Uterus (tissue), 2 donors: ENCODE measurements at regions not wholly inside any gene's neighbourhood (a gene's known extent, or its start where the extent isn't known, plus 50 kb on each side); places are given as distances from the start of the nearest gene placed in this dataset.

ENCODE experiments used
- CTCF ChIP-seq, 4 experiments: fragments of 200-600 bp in 2 of 4; fragments of 450-650 bp in 2 of 4; sonication (generic) in 2 of 4; IDR thresholded peaks; one replicate each; pipeline ENCODE4 v1.5.1; 2016 to 2019; ENCODE audit warnings: antibody characterized with exemption in 4 of 4, mild to moderate bottlenecking in 2 of 4, moderate library complexity in 1 of 4
- POLR2A ChIP-seq, 2 donors: fragments of 450-650 bp; IDR thresholded peaks; one replicate each; pipeline ENCODE4 v1.6.1; 2016; ENCODE audit warnings: antibody characterized with exemption in 2 of 2, mild to moderate bottlenecking in 1 of 2, moderate library complexity in 1 of 2

GRCh38 chr13:99055281-99055680 lies 77.4 kb upstream of the DOCK9 start:
- no peak for TF ChIP-seq CTCF (IDR thresholded peaks at IDR 0.05)
- TF ChIP-seq POLR2A (IDR thresholded peaks at IDR 0.05): no peak
